ENCODE measurements at regions not wholly inside any gene's neighbourhood (a gene's known extent, or its start where the extent isn't known, plus 50 kb on each side); places are given as distances from the start of the nearest gene placed in this dataset.
"Not testable (repeated sequence)": the region's sequence is repeated elsewhere in the genome, so short reads cannot be mapped to it uniquely, and the experiment has no call there.

GRCh38 chr13:78540058-78540457, 63.3 kb downstream of the POU4F1 start:
- no peak for TF ChIP-seq CTCF (IDR thresholded peaks at IDR 0.05; ENCODE audit: low read depth, low read length)
- H3K4me3 ChIP-seq (ENCODE audit: low read depth, low read length) = no peak overlapping the region

- not testable (repeated sequence) for H3K4me3 ChIP-seq (ENCODE audit: low read depth, low read length)
Observed at GRCh38 chr13:78526044-78526443, 77.3 kb downstream of the POU4F1 start.

- H3K4me3 ChIP-seq (ENCODE audit: low read depth, low read length) = no peak overlapping the region
- no peak for TF ChIP-seq CTCF (IDR thresholded peaks at IDR 0.05; ENCODE audit: low read depth, low read length)
Observed at GRCh38 chr13:78524936-78525335, 78.4 kb downstream of the POU4F1 start.

GRCh38 chr13:78521091-78521490, 82.3 kb downstream of the POU4F1 start:
- no peak overlapping the region for H3K4me3 ChIP-seq (ENCODE audit: low read depth, low read length)
- no peak for TF ChIP-seq CTCF (IDR thresholded peaks at IDR 0.05; ENCODE audit: low read depth, low read length)

GRCh38 chr13:78520425-78520824, 82.9 kb downstream of the POU4F1 start:
- H3K4me3 ChIP-seq (ENCODE audit: low read depth, low read length) = no peak overlapping the region
- no peak for TF ChIP-seq CTCF (IDR thresholded peaks at IDR 0.05; ENCODE audit: low read depth, low read length)

- not testable (repeated sequence) for H3K4me3 ChIP-seq (ENCODE audit: low read depth, low read length)
Observed at GRCh38 chr13:78518482-78518881, 84.9 kb downstream of the POU4F1 start.

- no peak overlapping the region for H3K4me3 ChIP-seq (ENCODE audit: low read depth, low read length)
- no peak for TF ChIP-seq CTCF (IDR thresholded peaks at IDR 0.05; ENCODE audit: low read depth, low read length)
Observed at GRCh38 chr13:78499802-78500201, 103.5 kb downstream of the POU4F1 start.

- no peak overlapping the region for H3K4me3 ChIP-seq (ENCODE audit: low read depth, low read length)
- TF ChIP-seq CTCF (IDR thresholded peaks at IDR 0.05; ENCODE audit: low read depth, low read length) = no peak
Observed at GRCh38 chr13:78497702-78498355, 105.5 kb downstream of the POU4F1 start.

Measured in WI38 (cell line).